ENCODE measurements at regions not wholly inside any gene's neighbourhood (a gene's known extent, or its start where the extent isn't known, plus 50 kb on each side); places are given as distances from the start of the nearest gene placed in this dataset.

DNA sequence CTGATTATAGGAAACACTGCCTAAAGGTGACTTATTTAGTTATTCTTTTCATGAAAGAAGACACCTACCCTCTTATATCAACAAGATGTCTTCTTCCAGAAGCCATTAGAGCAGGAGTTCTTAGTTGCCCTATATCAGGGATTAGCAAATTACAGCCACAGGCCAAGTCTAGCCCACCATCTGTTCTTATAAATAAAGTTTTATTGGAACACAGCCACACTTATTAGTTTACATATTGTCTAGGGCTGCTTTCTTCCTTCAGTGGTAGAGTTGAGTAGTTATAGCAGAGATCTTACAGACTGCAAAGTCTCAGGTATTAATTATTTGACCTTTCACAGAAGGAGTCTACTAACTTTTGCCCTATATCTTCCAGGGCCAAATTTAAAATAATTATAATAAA lies 157.2 kb upstream of the NOCT start:
- no peak for DNase-seq (ENCODE audit: low read depth in 3 of 3)

DNA sequence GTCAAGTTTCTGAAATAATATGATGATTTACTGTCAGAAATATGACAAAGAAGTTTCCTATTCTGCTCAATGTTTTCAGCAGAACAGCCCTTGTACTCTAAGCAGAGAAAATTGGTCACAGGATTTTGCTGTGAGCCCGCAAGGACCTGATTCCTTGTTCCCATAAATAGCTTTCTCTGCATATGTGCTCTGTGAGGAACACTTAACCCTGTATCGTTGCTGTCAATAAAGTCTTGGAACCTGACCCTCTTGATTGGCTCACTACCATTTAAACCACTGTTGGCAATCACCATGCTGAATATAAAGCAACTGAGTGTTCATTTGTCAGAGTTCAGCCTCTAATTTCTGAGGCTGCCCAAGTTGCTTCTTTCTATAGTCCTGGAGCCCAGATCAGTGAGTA lies 158.2 kb upstream of the NOCT start:
- no peak for DNase-seq (ENCODE audit: low read depth in 3 of 3)

DNA sequence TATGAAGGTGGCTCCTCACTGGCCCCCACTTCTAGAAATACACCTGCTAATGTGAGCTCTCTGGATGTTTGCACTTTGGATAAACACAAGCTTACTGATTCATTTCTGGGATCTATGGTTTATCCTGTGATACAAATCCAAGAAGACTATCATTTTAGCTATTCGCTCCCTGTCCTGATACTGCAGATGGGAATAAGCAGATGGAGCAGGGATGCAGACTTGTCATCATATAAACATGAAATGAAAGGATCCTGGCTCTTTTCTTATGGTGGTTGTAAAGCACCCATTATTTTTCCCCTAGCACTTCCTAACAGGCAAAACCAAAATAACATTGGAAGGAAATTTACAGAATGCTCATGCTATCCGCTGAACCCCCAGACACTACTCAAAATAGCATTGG lies 162.9 kb upstream of the NOCT start:
- no peak for DNase-seq (ENCODE audit: low read depth in 3 of 3)

DNA sequence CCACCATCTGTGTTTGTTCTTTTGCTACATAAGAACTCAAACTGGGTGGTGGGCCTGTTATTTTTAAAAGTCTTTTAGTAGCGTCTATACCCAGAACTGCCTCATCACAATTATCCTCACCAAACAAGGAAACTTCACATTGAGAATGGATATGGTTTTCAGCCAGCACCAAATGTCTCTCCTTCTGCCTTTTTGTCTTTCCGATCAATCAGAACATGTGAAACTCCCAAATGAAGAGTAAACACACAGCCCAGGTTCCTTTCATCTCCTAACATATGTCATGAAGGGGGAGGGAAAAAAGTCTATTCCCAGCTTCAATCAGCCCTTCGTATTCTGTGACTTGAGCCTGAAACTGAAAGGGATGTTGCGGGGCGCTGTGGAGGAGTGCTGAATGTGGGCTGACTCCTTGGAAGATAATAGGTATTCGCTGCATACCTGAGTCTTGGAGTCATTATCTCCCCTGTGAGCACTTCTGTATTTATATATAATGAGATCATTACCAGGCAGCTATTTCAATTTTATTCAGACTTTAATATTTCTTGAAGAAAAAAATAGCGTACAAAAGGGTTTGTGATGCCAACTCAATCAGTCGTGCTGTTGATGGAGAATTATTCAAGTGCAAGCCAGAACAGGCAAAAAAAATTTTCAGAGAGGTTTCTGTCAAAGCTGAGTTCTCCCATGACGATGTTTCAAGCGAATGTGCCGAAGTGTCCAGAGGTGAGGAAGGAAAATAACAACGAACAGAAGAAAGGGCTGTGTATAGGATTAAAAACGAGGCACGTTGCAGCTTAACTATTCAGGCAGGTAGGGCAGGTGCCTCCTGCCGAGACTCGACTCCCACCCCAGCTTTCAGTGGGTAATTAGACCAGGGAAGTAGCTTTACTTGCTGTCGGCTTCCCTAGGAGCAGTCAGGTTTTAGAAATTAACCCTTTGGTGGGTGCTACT lies 163.9 kb upstream of the NOCT start:
- no peak for DNase-seq (ENCODE audit: low read depth in 3 of 3)

DNA sequence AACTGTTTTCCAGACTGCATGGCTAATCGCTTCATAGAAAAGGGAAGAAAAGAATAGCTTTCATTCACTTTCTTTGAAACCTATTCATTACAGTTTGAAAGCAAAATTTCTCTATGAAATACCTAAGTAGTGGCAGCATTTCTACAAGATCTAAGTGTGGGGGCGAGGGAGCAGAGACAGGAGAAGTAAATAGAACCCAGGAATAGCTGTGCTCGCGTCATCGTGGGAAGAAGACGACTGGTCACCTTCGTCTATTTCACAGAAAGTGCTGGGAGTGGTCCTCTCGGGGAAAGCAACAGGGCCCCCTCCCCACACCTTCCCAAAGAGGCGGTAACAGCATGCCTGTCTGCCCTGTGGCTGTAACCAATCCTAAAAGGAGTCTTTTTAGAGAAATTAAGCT lies 169.9 kb upstream of the NOCT start:
- no peak for DNase-seq (ENCODE audit: low read depth in 3 of 3)

DNA sequence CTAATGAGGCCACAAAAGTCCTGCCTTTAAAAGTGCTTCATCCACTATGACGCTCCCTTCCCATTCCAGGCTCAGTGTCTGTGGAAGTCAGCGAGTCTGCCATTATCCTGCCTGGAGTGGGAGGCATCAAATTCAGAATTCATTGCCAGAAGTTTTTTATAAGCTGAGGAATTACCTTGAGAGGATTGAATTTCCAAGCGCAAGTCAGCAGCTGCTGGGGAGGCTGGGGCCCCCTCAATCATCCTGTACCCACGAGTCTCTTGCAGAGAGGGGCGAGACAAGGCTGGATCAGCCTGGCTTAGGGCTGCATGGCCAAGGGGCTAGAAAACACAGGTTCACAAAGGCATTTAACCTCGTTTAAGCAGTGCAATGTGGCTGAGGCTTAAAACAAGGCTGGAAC lies 170.5 kb upstream of the NOCT start:
- DNase-seq (ENCODE audit: low read depth in 3 of 3), result no peak

DNA sequence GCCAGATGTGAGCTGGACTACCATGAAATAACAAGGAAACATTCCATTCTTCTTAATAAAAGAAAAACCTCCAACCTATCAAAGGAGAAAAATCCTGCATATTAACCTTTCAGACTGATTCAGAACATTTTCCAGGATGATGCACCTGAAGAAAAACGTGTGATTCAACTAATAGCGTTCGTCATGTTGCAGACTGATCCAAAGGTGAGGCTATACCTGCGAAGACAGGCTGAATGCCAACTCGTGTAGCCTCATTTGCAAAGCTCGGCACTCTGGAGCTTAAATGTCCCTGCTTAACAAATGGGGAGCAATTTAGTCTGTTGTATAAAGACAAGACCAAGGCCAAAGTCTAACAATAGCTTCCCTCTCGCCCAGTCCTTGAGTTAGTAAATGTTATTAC lies 172.0 kb upstream of the NOCT start:
- no peak for DNase-seq (ENCODE audit: low read depth in 3 of 3)

DNA sequence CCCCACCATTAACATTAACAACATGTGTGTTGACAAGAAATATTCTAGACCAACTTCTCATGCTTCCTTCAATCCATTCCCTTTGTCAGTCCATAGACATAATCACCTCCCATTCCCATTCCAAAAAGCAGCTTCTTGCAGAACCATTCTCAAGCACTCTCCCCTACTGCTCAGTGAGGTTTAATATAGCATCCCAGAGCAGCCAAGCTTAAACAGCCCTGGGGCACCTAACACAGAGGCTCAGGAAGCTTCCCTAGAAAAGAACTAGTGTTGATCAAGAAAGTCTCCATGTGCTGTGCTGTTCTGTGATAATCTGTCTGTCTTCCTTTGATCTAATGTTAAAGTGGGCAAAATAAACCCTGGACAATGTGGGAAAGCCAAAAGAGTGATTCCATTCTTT lies 174.2 kb upstream of the NOCT start:
- no peak for DNase-seq (ENCODE audit: low read depth in 3 of 3)

DNA sequence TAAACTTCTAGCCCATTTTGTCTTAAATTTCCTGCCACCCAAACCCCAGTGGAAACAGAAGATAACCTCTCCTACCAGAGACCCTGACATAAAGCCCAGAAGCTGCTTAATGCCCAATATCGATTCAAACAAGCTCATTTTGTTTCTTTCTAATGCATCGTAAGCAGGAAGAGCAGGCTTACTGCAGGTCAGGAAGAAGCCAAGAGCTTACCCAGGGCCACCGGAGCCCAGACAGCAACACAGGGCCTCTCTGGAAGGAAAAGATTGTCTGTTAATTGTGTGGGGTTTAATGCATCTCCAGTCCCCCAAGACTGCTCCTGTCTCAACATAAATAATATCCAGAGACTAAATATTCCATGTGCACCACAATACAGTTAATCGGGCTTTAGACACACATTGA lies 177.3 kb upstream of the NOCT start:
- DNase-seq (ENCODE audit: low read depth in 3 of 3), result no peak

DNA sequence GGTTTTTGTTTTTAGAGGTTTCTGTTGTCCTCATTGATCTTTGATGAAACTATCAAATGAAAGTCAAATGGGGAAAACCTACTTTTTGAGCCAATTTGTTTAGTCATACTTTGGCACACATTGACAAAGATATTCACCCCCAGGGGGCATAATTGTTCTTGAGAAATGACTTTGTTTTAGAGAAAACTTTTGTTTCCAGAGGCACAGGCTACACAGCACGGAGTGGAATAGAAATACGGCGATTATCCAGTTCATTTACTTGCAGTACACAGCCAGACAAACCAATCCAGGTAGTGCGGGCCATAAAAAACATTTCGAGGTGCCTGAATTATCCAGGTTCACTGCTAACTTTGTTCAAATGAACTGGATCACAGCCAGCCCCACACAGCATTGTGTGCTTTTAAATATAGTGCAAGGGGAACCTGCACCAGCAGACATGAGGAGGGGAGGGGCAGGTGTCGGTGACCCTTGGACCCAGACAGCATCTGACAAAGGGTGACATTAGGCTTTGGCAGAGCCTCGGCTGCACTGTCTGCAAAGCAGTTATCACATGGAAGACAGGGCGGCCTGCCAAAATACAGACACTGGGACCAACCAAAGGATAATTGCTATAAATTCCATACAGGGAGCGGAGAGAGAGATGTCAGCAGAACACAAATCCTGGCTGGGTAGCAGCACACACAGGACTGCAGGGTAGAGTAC lies 179.6 kb upstream of the NOCT start:
- no peak for DNase-seq (ENCODE audit: low read depth in 3 of 3)

DNA sequence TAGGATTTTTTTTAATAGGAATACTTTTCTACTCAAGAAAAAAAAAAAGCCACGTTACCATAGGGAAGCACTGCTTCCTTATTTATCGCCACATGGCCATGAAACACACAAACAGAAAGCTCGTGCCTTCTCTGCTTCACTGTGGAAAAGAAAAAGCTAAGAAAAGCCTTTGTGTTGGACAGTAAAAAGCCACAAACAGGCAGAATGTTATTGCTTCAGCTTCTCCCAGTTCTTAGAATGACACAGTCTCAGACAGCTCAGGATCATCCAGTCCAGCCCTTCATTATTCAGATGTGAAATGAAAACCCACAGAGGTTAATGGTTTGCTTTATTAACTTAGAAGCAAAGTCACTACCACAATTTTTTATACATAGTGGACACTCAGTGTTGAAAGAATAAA lies 181.6 kb upstream of the NOCT start:
- no peak for DNase-seq (ENCODE audit: low read depth in 3 of 3)

DNA sequence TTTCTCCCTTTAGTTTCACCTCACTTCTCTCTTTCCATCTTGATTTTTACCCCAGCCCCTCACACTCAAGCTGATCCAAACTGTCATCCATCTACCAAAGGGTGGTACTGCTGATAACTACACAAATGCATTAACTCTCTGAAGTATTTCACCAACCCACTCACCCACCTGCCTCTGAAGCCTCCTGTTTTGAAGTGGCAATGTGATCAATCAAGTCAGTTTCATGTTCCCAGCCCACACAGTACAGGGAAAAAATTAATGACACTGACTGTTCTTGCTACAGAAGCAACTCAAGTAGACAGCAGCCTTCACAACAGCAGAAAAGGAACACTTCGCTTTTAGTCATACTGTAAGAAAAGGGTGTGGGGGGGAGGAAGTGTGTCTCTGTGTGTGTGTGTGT lies 183.0 kb upstream of the NOCT start:
- DNase-seq (ENCODE audit: low read depth in 3 of 3), result no peak

DNA sequence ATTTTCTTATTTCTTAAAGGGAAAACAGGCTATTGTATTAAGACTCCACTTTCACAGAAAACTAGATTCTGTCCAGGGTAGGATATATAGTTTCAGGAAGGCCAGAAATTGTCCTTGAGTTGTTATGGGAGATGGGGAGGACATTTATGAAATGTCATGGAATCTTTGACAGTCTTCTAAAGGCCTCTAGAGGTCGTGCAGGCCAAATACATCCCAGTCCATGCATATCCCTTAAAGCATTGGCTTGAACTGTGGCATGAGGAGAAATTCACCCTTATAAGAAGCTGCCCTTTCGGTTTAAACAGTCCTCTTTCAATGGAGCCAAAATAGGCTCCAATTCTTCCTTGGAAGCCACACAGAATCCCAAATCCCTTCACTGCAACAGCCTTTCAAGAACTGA lies 183.6 kb upstream of the NOCT start:
- DNase-seq (ENCODE audit: low read depth in 3 of 3), result no peak

DNA sequence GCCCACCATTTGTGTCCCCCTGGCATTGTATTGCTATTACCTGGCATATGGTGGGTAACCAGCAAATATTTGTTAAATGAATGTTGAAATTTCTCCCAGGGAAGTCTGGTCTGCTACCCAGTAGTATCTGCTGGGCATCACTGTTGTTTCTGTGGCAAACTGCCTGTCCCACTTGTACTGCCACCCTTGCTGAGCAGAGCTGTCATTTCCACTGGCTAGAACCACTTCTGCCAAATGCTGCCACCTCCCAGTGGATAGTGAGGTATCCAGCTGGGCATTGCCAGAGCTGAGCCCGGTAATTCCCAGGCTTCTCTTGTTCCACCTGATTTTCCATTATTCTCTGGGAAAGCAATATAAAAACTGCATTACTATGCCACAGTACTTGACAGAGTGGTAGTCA lies 186.7 kb upstream of the NOCT start:
- no peak for DNase-seq (ENCODE audit: low read depth in 3 of 3)

DNA sequence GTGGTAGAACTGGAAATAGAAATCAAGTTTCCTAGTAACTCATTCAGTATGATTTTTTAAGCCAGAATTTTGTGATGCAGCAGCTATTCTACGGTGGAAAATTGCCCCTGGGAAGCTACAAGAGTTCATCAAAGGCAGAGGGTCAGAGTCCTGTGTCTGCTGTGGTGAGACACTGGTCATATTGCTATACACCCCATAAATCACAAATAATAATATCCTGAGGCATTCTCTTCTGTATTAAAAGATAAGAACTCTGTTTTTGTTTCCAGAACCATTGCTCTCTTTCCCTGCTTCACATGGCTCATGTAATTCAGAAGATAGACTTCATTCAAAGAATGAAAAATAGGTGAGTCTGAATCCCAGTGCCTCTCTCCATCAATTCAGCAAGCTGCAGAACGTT lies 188.8 kb upstream of the NOCT start:
- DNase-seq (ENCODE audit: low read depth in 3 of 3), result no peak

DNA sequence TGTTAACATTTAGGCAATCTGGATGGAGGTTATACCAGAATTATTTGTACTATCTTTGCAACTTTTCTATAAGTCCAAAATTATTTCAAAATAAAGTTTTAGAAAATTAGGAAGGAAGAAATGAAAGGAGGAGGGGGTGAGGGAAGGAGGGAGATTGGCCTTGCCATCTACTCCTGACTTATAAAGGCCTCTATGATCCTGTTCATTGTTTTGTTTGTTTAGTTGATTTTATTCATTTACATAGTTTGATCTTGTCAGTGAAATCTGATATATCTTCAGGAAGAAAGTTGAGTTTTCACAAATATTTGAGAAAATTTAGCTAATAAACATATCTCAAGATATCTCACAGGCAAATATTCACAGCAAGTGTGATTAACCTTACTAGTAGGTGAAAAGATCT lies 189.3 kb upstream of the NOCT start:
- DNase-seq (ENCODE audit: low read depth in 3 of 3), result no peak

DNA sequence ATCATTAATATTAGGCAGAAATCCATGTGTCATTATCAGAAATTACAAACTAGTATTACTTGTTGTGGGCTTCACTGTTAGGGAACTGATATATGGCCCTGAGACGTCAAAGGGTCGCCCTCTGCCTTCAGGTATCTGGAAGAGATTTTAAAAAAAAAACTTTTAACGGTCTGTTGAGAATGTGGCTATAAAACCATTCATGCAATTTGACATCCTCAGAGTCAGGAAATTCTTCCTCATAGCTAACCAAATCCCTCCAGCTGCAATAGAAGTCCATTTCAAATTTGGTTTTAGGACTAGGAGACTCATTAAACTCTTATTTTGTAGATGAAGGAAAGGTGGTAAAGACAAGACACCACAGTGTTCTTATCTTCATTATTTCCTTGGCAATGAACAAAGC lies 194.2 kb upstream of the NOCT start:
- no peak for DNase-seq (ENCODE audit: low read depth in 3 of 3)

DNA sequence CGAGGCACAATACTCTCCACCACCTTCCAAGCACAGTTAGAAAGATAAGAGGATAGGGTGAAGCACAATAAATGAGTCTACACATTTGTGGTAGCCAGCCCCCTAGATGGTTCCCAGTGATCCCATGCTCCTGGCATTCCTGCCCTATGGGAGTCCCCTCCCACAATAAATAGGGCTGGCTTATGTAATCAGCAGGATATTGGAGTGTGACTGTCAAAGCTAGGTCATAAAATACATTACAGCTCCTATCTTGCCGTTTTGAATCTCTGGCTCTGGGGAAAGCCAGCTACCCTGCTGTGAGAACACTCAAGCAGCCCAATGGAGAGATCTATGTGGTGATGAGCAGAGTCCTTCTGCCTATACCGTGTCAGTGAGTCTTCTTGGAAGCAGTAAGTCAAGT lies 198.7 kb upstream of the NOCT start:
- DNase-seq (ENCODE audit: low read depth in 3 of 3), result no peak

DNA sequence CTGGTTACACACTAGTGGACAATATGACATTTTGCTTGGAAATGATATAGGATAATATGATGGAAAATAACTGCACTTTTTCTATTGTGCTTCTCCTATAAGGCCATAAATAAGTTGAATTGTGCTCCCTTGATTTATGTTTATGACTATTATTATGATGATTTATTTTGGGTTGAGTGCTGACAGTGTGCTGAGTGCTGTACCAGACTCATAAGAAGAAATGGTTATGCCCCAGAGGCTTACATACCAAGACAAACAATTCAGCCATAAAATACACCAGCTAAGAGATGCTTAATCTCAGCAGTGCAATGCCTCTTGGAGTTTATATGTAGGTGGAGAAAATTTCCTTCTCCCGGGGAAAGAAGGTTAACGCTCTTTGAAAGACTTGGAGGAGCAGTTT lies 199.8 kb upstream of the NOCT start:
- no peak for DNase-seq (ENCODE audit: low read depth in 3 of 3)

DNA sequence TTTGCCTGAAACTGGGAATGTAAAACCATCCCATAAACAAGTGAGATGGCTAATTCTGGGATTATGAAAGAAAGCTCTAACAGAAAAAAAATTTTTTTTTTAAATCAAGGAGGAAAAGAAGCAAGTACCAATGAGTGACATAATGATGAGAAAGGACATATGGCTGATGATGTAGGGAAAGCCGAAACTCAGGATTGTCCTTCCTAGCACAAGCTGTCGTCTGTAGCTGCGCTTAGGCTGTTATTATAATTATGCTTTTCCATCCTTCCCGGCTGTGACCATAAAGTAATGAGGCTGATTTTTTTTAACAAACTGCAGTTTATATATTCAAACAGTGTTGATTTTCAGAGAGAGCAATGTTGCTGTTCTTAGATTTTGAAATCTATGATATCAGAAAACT lies 209.8 kb upstream of the NOCT start:
- DNase-seq (ENCODE audit: low read depth in 3 of 3), result no peak

DNA sequence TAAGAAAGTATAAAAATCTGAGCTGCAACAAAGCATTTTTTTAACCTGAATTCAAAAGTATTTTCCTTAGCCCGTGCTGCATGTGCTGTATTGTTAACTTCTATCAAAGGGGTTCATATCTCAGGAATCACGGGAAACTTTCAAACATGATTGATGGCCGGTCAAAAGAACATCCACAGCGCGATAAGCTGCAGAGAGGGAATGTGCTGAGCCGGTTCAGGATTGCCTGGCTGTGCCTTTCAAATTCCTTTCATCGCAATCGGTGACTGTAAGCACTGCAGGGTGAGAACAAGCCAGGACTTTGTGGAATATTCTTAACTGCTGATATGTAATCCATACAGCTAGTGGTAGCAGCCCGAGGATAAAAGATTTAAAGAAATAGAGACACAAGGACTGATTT lies 210.9 kb upstream of the NOCT start:
- no peak for DNase-seq (ENCODE audit: low read depth in 3 of 3)

DNA sequence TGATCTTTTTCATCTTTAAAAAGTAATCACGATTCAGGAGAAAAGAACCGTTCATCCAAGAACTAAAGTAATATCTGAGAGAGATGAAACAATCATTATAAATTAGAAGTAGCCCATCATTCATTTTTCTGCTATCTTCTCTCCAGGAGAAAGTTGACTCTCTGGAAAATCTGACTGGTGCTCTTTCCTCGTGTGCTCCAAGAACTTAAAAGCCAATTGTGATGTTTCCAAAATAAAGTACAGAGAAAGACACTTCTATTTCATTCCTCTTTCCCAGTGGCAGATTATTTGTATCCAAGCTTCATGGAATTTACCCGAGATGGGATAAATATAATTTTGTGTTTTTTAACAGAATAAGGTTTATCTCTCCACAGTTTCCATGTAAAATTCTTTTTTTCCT lies 212.5 kb upstream of the NOCT start:
- DNase-seq (ENCODE audit: low read depth in 3 of 3), result no peak

DNA sequence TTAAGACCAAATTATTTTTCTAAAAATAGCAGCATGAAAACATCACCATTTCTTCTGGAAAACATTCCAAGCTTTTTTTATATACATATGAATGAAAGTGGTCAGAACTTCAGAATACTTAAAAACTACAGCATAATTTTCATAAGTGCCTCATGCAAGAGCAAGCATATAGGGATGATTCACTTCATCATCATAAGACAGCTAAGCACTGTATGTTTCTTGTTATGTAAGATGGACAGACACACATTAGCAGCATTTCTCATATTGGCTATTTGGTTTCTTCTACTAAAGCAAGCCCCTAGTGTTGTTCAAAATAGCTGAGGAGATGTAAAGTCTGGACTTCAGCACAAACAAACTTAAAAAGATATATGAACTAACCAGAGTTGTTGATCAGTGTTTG lies 213.1 kb upstream of the NOCT start:
- DNase-seq (ENCODE audit: low read depth in 3 of 3), result no peak

DNA sequence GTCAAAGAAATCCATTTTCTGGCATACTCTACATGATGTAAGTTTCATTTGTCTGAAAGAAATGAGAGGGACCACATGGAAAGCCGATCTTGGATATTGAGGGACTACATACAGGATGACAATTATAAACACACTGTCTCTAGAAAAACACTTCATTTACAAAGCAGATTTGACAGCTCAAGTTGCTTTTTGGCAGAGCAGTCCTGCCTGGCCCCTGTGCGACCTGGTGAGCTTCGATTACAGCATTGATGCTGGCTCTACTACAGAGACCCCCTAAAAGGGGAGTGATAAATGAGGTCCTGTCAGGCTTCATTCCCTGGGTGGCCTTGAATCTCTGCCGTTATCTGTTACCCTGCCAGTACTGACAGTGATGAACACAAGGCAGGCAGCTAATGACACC lies 215.2 kb upstream of the NOCT start:
- DNase-seq (ENCODE audit: low read depth in 3 of 3), result no peak
